ENCODE measurements at regions not wholly inside any gene's neighbourhood (a gene's known extent, or its start where the extent isn't known, plus 50 kb on each side); places are given as distances from the start of the nearest gene placed in this dataset.

GRCh38 chr2:18154812-18155211 lies 276.3 kb downstream of the KCNS3 start:
- Mint-ChIP-seq H3K4me1 (no peaks in the 10 kb centered on the region), H3K27me3 (peaks cover 6% of the 10 kb centered on the region), H3K4me3 (no peak overlapping the region), H3K36me3 (ENCODE audit: low read depth) (no peaks in the 10 kb centered on the region), H3K9me3 (no peaks in the 10 kb centered on the region), H3K27ac (no peak overlapping the region)
- DNase-seq (no peak), ATAC-seq (no peak)

DNA sequence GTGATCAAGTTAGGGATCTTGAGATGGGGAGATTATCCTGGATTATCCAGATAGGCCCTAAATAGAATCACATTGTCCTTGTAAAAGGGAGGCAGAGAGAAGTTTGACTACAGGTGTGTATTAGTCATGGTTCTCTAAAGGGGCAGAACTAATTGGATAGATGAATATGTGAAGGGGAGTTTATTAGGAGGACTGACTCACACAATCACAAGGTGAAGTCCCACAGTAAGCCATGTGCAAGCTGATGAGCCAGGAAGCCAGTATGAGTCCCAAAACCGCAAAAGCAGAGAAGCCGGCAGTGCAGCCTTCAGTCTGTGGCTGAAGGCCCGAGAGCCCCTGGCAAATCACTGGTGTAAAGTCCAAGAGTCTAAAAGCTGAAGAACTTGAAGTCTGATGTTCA lies 275.8 kb downstream of the KCNS3 start:
- no peaks in the 10 kb centered on the region for H3K36me3 Mint-ChIP-seq (ENCODE audit: low read depth)

DNA sequence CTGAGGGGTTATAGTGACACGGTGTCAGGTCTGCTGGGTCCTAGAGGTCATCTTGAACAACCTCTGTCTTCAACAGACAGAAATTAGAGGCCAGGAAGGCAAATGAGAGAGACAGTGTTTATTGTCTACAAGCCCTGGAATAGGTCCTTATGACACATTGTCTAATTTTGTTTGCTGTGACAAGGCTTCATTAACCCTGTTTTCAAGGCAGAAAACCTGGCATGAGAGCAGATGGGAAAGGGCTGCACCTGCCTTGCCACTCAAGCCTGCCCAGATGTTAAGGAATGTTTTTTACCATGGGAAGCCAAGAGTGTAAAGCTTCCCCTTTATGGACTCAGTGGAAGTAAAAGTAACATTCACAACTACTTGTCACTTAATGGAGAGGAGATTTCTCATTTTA lies 275.3 kb downstream of the KCNS3 start:
- no peaks in the 10 kb centered on the region for H3K9me3 Mint-ChIP-seq
- no peak overlapping the region for H3K27ac Mint-ChIP-seq
- no peak overlapping the region for H3K4me3 Mint-ChIP-seq
- ATAC-seq (no peak), DNase-seq (no peak)
- H3K36me3 Mint-ChIP-seq (ENCODE audit: low read depth), result no peaks in the 10 kb centered on the region
- H3K27me3 Mint-ChIP-seq, result peaks cover 6% of the 10 kb centered on the region
- no peaks in the 10 kb centered on the region for H3K4me1 Mint-ChIP-seq

More for the DNA sequence above, 275.8 kb downstream of the KCNS3 start:
- H3K9me3 Mint-ChIP-seq, result no peaks in the 10 kb centered on the region
- H3K4me1 Mint-ChIP-seq, result no peaks in the 10 kb centered on the region
- H3K27me3 Mint-ChIP-seq, result peaks cover 6% of the 10 kb centered on the region
- no peak for ATAC-seq
- DNase-seq, result no peak
- H3K4me3 Mint-ChIP-seq, result no peak overlapping the region
- no peak overlapping the region for H3K27ac Mint-ChIP-seq

- DNase-seq, result no peak
- H3K9me3 Mint-ChIP-seq, result no peaks in the 10 kb centered on the region
- no peak overlapping the region for H3K4me3 Mint-ChIP-seq
Measured at GRCh38 chr2:18151237-18151636, 272.8 kb downstream of the KCNS3 start.

DNA sequence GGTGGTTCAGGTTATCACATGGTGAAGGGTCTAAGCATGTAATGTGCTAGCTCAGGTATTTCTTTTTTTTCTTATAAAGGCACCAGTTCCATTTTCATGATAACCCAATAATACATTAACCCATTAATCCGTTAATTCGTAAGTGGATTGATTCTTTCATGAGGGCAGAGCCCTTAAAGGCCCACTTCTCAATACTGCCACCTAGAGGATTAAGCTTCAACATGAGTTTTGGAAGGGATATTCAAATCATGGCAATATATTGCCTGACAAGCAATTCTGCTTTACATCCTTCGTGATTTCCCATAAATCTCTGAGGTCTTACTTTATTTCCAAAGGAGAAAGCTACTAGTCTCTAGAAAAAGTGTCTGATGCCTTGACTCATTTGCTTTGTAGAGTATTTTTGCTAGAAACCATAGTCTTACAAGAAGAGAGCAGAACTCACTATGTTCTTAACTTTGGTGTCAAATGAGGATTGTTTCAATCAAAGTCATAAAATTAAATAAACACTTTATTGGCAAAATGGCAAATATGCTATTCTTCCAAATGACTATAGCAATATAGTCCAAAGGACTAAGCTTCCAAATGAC lies 271.3 kb downstream of the KCNS3 start:
- ATAC-seq (no peak), DNase-seq (no peak)
- Mint-ChIP-seq H3K27ac (no peak overlapping the region), H3K27me3 (peaks cover 6% of the 10 kb centered on the region), H3K36me3 (ENCODE audit: low read depth) (no peaks in the 10 kb centered on the region), H3K9me3 (no peaks in the 10 kb centered on the region), H3K4me3 (no peak overlapping the region), H3K4me1 (no peaks in the 10 kb centered on the region)

More at GRCh38 chr2:18151237-18151636, 272.8 kb downstream of the KCNS3 start:
- H3K27ac Mint-ChIP-seq, result no peak overlapping the region
- peaks cover 5% of the 10 kb centered on the region for H3K27me3 Mint-ChIP-seq
- ATAC-seq, result no peak
- H3K4me1 Mint-ChIP-seq, result no peaks in the 10 kb centered on the region
- H3K36me3 Mint-ChIP-seq (ENCODE audit: low read depth), result no peaks in the 10 kb centered on the region

DNA sequence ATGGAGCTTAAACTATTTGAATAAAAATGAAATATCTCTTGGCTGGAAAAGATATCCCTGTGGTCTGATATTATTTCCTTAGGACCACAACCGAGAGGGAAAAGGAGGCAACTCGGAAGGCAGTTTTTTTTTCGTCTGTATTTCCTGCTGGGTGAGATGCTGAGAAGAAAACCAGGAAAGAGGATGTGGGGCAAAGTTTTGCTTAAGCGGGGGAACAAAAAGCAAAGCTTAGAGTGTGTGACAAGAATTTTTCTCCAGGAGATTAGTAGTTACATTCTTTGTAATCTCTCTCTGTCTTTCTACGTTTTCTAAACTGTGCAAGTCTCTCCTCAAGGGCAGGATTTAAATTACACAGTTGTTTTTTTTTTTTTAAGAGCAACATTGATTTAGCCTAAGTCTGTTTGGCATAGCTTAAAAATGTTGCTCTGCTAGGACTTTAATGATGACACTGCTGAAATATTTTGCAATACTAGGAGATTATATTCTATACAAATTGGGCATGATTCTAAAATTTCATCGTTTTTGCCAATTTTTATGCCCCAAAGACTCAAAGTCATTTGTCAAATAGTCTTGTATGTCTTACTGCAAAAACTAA lies 258.5 kb downstream of the KCNS3 start:
- Mint-ChIP-seq H3K9me3 (peaks cover 4% of the 10 kb centered on the region), H3K36me3 (ENCODE audit: low read depth) (no peaks in the 10 kb centered on the region), H3K4me1 (peaks cover 2% of the 10 kb centered on the region), H3K27ac (no peak overlapping the region), H3K4me3 (no peak overlapping the region), H3K27me3 (no peaks in the 10 kb centered on the region)
- no peak for ATAC-seq
- no peak for DNase-seq

DNA sequence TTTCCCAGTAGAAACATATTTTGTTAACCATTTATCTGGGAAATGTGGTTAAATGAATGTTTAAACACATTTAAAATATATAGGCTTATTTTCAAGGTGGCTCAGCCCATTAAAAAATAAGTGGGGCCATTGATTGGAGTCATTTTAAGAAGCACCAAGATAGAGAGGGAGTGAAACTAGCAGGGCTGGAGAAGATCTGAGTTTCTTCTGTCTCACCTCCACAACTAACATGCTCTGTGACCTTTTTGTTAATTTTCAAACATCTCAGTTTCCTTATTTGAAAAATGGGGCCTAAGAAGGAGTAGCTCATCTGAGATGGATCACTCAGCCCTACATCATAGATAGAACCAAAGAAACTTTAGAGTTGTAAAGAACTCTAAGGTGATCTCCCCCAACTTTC lies 254.8 kb downstream of the KCNS3 start:
- H3K4me3 Mint-ChIP-seq, result no peak overlapping the region
- no peaks in the 10 kb centered on the region for H3K9me3 Mint-ChIP-seq
- H3K36me3 Mint-ChIP-seq (ENCODE audit: low read depth), result no peaks in the 10 kb centered on the region
- H3K27ac Mint-ChIP-seq, result no peak overlapping the region
- DNase-seq, result no peak
- H3K27me3 Mint-ChIP-seq, result peaks cover 7% of the 10 kb centered on the region
- H3K4me1 Mint-ChIP-seq, result peaks cover 2% of the 10 kb centered on the region
- ATAC-seq, result no peak

DNA sequence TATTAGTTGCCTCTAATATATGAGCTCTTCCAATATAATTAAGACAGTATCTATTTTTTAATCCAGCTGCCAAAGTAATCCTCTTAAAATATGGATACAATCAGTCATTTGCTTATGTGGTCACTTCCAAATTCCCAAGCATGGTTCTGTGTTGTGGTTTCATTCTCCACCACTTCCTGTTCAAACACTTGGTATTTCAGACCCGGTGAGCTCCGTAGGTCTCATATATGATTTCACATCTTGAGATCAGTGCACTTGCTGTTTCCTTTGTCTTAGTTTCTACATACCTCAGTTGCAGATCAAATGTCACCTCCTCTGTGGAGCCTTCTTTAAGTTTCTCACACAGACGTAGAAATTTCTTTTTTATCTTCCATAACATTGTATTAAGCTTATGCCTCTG lies 254.2 kb downstream of the KCNS3 start:
- Mint-ChIP-seq H3K4me3 (no peak overlapping the region), H3K27ac (no peak overlapping the region), H3K4me1 (peaks cover 2% of the 10 kb centered on the region), H3K9me3 (no peaks in the 10 kb centered on the region), H3K27me3 (peaks cover 10% of the 10 kb centered on the region), H3K36me3 (ENCODE audit: low read depth) (no peaks in the 10 kb centered on the region)
- DNase-seq (no peak), ATAC-seq (no peak)

- H3K4me1 Mint-ChIP-seq, result peaks cover 2% of the 10 kb centered on the region
- no peak for DNase-seq
- no peak overlapping the region for H3K27ac Mint-ChIP-seq
- H3K9me3 Mint-ChIP-seq, result no peaks in the 10 kb centered on the region
- peaks cover 10% of the 10 kb centered on the region for H3K27me3 Mint-ChIP-seq
- H3K4me3 Mint-ChIP-seq, result no peak overlapping the region
- ATAC-seq, result no peak
- H3K36me3 Mint-ChIP-seq (ENCODE audit: low read depth), result no peaks in the 10 kb centered on the region
Measured at GRCh38 chr2:18131761-18132160, 253.3 kb downstream of the KCNS3 start.

- ATAC-seq (no peak), DNase-seq (no peak)
- Mint-ChIP-seq H3K9me3 (no peaks in the 10 kb centered on the region), H3K4me3 (no peak overlapping the region), H3K27ac (no peak overlapping the region), H3K36me3 (ENCODE audit: low read depth) (no peaks in the 10 kb centered on the region), H3K4me1 (peaks cover 2% of the 10 kb centered on the region), H3K27me3 (peaks cover 12% of the 10 kb centered on the region)
Measured at GRCh38 chr2:18129348-18129747, 250.9 kb downstream of the KCNS3 start.

DNA sequence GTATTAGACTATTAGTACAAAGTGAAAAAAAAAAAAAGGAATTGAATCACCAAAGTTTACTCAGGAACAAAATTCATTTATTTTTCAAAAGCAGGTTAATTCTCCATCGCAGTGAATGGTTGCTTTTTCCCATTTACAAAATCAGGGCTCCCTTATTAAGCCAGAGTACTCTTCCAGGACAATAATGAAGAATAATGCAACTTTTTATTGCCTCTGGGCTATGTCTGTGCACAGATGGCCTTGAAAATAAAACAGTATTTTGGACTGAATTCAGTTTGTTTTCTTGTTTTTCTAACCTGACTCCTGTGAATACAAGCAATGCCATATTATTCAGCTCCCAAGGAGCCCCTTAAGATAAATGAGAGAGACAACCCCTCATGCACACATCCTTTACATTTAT lies 246.8 kb downstream of the KCNS3 start:
- ATAC-seq, result no peak
- DNase-seq, result no peak
- no peaks in the 10 kb centered on the region for H3K9me3 Mint-ChIP-seq
- peaks cover 11% of the 10 kb centered on the region for H3K27me3 Mint-ChIP-seq
- H3K4me3 Mint-ChIP-seq, result no peak overlapping the region
- H3K27ac Mint-ChIP-seq, result no peak overlapping the region
- H3K36me3 Mint-ChIP-seq (ENCODE audit: low read depth), result no peaks in the 10 kb centered on the region
- no peaks in the 10 kb centered on the region for H3K4me1 Mint-ChIP-seq

GRCh38 chr2:18124116-18124835 lies 245.8 kb downstream of the KCNS3 start:
- H3K4me1 Mint-ChIP-seq, result no peaks in the 10 kb centered on the region
- H3K9me3 Mint-ChIP-seq, result no peaks in the 10 kb centered on the region
- peaks cover 7% of the 10 kb centered on the region for H3K27me3 Mint-ChIP-seq
- no peak overlapping the region for H3K4me3 Mint-ChIP-seq
- no peak overlapping the region for H3K27ac Mint-ChIP-seq
- ATAC-seq, result no peak
- no peaks in the 10 kb centered on the region for H3K36me3 Mint-ChIP-seq (ENCODE audit: low read depth)
- no peak for DNase-seq

DNA sequence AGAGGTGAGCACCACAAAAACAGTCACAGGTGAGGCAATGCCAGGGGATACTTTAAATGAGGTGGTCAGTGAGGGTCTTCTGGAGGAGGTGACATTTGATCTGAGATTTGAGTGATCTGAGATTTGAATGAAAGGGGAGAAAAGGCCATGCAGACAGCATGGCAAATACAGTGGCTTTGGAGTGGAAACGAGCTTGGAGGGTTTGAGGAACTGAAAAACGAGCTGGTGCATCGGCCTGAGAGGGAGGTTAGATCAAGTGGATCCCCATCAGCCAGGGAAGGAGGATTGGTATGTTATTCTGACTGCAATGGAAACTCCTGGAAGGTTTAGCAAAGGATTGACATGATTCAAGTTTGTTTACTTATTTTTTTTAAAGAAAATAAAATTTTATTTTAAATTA lies 245.1 kb downstream of the KCNS3 start:
- H3K27ac Mint-ChIP-seq, result no peak overlapping the region
- no peaks in the 10 kb centered on the region for H3K9me3 Mint-ChIP-seq
- no peak overlapping the region for H3K4me3 Mint-ChIP-seq
- H3K4me1 Mint-ChIP-seq, result no peaks in the 10 kb centered on the region
- no peak for DNase-seq
- H3K36me3 Mint-ChIP-seq (ENCODE audit: low read depth), result no peaks in the 10 kb centered on the region
- no peak for ATAC-seq
- H3K27me3 Mint-ChIP-seq, result peaks cover 7% of the 10 kb centered on the region

DNA sequence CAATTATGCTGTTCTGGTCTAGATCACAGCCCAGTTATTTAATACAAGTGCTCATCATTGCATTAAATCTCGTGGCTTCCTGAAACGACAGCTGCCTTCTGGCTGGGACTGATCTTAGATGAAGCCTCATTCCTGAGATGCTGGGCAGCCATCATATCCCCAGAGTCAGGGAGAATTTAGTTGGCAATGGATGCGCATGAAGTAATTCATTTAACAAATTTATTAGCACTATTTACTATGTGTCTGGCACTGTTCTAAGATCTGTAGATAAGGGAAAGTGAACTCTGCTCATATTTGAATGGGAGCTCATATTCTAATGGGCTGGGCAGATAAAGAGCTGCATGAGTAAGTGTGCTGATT lies 244.7 kb downstream of the KCNS3 start:
- Mint-ChIP-seq H3K4me3 (no peak overlapping the region), H3K36me3 (ENCODE audit: low read depth) (no peaks in the 10 kb centered on the region), H3K4me1 (no peaks in the 10 kb centered on the region), H3K27ac (no peak overlapping the region), H3K27me3 (peaks cover 7% of the 10 kb centered on the region), H3K9me3 (no peaks in the 10 kb centered on the region)
- DNase-seq (no peak), ATAC-seq (no peak)

DNA sequence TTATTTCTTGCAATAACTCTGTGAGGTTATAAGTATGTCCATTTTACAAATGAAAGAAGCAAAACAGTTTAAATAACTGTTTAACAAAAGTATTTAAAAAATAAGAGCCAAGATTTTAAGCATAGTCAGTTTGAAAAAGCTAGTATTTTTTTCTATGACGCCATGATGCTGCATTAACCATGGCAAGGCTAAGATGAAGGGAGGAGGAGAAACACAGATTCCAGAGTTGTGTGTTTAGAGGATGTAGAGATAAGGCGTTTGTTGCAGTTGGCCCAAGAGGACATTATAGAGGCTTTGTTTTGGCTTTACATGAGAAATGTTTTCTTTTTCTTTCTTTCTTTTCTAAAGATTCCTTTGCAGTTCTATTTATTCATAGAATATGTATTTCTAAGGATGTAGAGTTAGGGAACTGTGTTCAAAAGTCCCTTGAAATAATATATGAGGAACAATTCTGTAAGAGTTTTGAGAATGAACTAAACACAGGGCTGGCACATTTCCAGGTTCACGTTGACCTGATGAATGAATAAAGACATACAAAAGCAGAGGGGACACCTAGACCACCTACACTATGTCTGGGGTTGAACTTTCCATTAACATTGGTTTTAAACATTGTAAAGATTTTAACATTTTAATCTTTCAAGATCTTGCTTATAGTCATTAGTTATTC lies 244.2 kb downstream of the KCNS3 start:
- Mint-ChIP-seq H3K36me3 (ENCODE audit: low read depth) (no peaks in the 10 kb centered on the region), H3K27me3 (peaks cover 5% of the 10 kb centered on the region), H3K27ac (no peak overlapping the region), H3K4me3 (no peak overlapping the region), H3K4me1 (no peaks in the 10 kb centered on the region), H3K9me3 (no peaks in the 10 kb centered on the region)
- ATAC-seq (no peak), DNase-seq (no peak)

Measured in activated naive CD8-positive, alpha-beta T cell treated with anti-CD3 and anti-CD28 coated beads, Interleukin-2, amount 50 U/mL, for 24 hours (primary cell).